Liver (tissue), 3 donors: ENCODE measurements at regions not wholly inside any gene's neighbourhood (a gene's known extent, or its start where the extent isn't known, plus 50 kb on each side); places are given as distances from the start of the nearest gene placed in this dataset.

Source experiments
- EGR1 ChIP-seq, 2 donors: IDR thresholded peaks; 2 replicates each; pipeline ENCODE4 v1.6.1; 2016 to 2018; ENCODE audit warnings: antibody characterized with exemption in 2 of 2, low read depth in 2 of 2
- FOXA1 ChIP-seq: IDR thresholded peaks from 2 replicates; pipeline ENCODE4 v1.6.1; 2016; ENCODE audit warnings: antibody characterized with exemption
- GABPA ChIP-seq, 2 donors: IDR thresholded peaks in 1 of 2; conservative IDR thresholded peaks in 1 of 2; 2 replicates each; pipeline ENCODE4 v1.6.1; 2016; ENCODE audit warnings: antibody characterized with exemption in 2 of 2, mild to moderate bottlenecking in 1 of 2, moderate library complexity in 1 of 2
- HNF4A ChIP-seq, 2 donors: conservative IDR thresholded peaks; 2 replicates each; pipeline ENCODE4 v1.6.1; 2016; ENCODE audit warnings: antibody characterized with exemption in 2 of 2, mild to moderate bottlenecking in 2 of 2
- RAD21 ChIP-seq, 2 donors: IDR thresholded peaks; 2 replicates each; pipeline ENCODE4 v1.6.1; 2016; ENCODE audit warnings: antibody characterized with exemption in 2 of 2, mild to moderate bottlenecking in 2 of 2
- RXRA ChIP-seq, 2 donors: IDR thresholded peaks; 2 replicates each; pipeline ENCODE4 v1.6.1; 2017 to 2018; ENCODE audit warnings: antibody characterized with exemption in 2 of 2, mild to moderate bottlenecking in 1 of 2
- TAF1 ChIP-seq: conservative IDR thresholded peaks from 2 replicates; pipeline ENCODE4 v1.6.1; 2016; ENCODE audit warnings: antibody characterized with exemption, mild to moderate bottlenecking
- YY1 ChIP-seq: IDR thresholded peaks from 2 replicates; pipeline ENCODE4 v1.6.1; 2016; ENCODE audit warnings: antibody characterized with exemption, mild to moderate bottlenecking
- TF ChIP-seq, protein P1 (sequence below): fragments of 150-350 bp; IDR thresholded peaks from 2 replicates; pipeline ENCODE4 v1.5.1; 2017; ENCODE audit warnings: improper control_type of control experiment, low read depth, low read length; ENCODE audit not compliant: missing input control
- TF ChIP-seq, protein P2 (sequence below): IDR thresholded peaks from 2 replicates; pipeline ENCODE4 v1.6.1; 2016; ENCODE audit warnings: antibody characterized with exemption
- TF ChIP-seq, protein P3 (sequence below): IDR thresholded peaks from 2 replicates; pipeline ENCODE4 v1.6.1; 2016; ENCODE audit warnings: antibody characterized with exemption
- donor health status: healthy.
- donor health status: healthy.

DNA sequence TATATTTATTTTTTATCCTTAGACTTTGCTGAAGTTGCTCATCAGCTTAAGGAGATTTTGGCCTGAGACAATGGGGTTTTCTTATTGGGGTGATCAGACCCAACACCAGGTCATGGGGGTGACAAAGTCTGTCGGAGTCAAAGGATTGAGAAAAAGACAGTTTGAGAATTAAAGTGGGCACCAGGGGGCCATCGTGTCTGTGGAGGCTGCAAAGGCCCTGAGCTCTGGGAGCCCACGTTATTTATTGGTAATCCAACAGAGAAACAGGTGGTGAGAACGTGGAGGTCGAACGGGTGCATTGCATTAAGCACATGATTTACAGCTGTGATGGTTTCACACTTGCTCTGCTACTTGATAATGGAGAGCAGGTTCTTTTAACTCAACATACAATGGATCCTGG is 102.5 kb upstream of the CDH10 start:
- TF ChIP-seq, protein P1, sequence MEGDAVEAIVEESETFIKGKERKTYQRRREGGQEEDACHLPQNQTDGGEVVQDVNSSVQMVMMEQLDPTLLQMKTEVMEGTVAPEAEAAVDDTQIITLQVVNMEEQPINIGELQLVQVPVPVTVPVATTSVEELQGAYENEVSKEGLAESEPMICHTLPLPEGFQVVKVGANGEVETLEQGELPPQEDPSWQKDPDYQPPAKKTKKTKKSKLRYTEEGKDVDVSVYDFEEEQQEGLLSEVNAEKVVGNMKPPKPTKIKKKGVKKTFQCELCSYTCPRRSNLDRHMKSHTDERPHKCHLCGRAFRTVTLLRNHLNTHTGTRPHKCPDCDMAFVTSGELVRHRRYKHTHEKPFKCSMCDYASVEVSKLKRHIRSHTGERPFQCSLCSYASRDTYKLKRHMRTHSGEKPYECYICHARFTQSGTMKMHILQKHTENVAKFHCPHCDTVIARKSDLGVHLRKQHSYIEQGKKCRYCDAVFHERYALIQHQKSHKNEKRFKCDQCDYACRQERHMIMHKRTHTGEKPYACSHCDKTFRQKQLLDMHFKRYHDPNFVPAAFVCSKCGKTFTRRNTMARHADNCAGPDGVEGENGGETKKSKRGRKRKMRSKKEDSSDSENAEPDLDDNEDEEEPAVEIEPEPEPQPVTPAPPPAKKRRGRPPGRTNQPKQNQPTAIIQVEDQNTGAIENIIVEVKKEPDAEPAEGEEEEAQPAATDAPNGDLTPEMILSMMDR = no peak
- no peak for TF ChIP-seq FOXA1
- no peak for TF ChIP-seq TAF1
- TF ChIP-seq YY1 = no peak
- TF ChIP-seq EGR1 (IDR thresholded peaks at IDR 0.05; ENCODE audit: low read depth in 2 of 2) = no peak
- no peak for TF ChIP-seq RAD21 (IDR thresholded peaks at IDR 0.05)
- TF ChIP-seq, protein P2, sequence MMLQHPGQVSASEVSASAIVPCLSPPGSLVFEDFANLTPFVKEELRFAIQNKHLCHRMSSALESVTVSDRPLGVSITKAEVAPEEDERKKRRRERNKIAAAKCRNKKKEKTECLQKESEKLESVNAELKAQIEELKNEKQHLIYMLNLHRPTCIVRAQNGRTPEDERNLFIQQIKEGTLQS = no peak
- TF ChIP-seq, protein P3, sequence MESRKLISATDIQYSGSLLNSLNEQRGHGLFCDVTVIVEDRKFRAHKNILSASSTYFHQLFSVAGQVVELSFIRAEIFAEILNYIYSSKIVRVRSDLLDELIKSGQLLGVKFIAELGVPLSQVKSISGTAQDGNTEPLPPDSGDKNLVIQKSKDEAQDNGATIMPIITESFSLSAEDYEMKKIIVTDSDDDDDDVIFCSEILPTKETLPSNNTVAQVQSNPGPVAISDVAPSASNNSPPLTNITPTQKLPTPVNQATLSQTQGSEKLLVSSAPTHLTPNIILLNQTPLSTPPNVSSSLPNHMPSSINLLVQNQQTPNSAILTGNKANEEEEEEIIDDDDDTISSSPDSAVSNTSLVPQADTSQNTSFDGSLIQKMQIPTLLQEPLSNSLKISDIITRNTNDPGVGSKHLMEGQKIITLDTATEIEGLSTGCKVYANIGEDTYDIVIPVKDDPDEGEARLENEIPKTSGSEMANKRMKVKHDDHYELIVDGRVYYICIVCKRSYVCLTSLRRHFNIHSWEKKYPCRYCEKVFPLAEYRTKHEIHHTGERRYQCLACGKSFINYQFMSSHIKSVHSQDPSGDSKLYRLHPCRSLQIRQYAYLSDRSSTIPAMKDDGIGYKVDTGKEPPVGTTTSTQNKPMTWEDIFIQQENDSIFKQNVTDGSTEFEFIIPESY = no peak
- TF ChIP-seq GABPA (IDR thresholded peaks at IDR 0.05 in 1 of 2, conservative IDR thresholded peaks at IDR 0.05 in 1 of 2) = no peak
- no peak for TF ChIP-seq HNF4A (conservative IDR thresholded peaks at IDR 0.05)
- no peak for TF ChIP-seq RXRA (IDR thresholded peaks at IDR 0.05)
